H1 (cell line): ENCODE measurements at regions not wholly inside any gene's neighbourhood (a gene's known extent, or its start where the extent isn't known, plus 50 kb on each side); places are given as distances from the start of the nearest gene placed in this dataset.

Experiments used
- CTCF ChIA-PET: fragments of 300-600 bp; sonication (Branson Sonifier 250); formaldehyde crosslinking; loops from one replicate; lab custom pipeline; 2021; ENCODE audit not compliant: partially characterized antibody; lab: Charles Lee
- POLR2A ChIA-PET: fragments of 300-600 bp; sonication (Branson Sonifier 250); formaldehyde crosslinking; loops from one replicate; lab custom pipeline; 2021; ENCODE audit warnings: inconsistent platforms; ENCODE audit not compliant: partially characterized antibody; lab: Charles Lee
- DNase-seq, 2 experiments: peaks; one replicate each; pipeline versions ENCODE4 v3.0.0 to v3.0.0-alpha.2; 2010 to 2022; ENCODE audit warnings: low spot score in 2 of 2, low read depth in 1 of 2, mixed read lengths in 1 of 2
- FAIRE-seq: peaks from 2 replicates; lab custom pipeline; 2011; peaks lifted over from hg19 to GRCh38; lab: Jason Lieb, UNC
- H2AFZ ChIP-seq: 2 replicates; pipeline ENCODE4 v1.8.1; 2012; ENCODE audit warnings: low read length, inconsistent platforms
- H2AK5ac ChIP-seq: 2 replicates; pipeline ENCODE4 v1.6.1; 2013; ENCODE audit warnings: low read depth, low read length
- H2BK120ac ChIP-seq: replicated peaks from 2 replicates; pipeline ENCODE3; 2013; ENCODE audit warnings: low read depth, low read length, inconsistent platforms
- H2BK12ac ChIP-seq: 2 replicates; pipeline ENCODE4 v1.6.1; 2013; ENCODE audit warnings: low read depth, low read length
- H2BK15ac ChIP-seq: 2 replicates; pipeline ENCODE4 v1.6.1; 2013; ENCODE audit warnings: low read length
- H2BK20ac ChIP-seq: 2 replicates; pipeline ENCODE4 v1.6.1; 2013; ENCODE audit warnings: low read length
- H2BK5ac ChIP-seq: 2 replicates; pipeline ENCODE4 v1.6.1; 2013; ENCODE audit warnings: low read depth, low read length
- H3K14ac ChIP-seq: 2 replicates; pipeline ENCODE4 v1.6.1; 2013; ENCODE audit warnings: inconsistent platforms; ENCODE audit not compliant: insufficient read length
- H3K18ac ChIP-seq: 2 replicates; pipeline ENCODE4 v1.6.1; 2013; ENCODE audit warnings: low read length; ENCODE audit errors: extremely low read depth
- H3K23ac ChIP-seq: 2 replicates; pipeline ENCODE4 v1.6.1; 2013; ENCODE audit warnings: inconsistent platforms; ENCODE audit not compliant: insufficient read length
- H3K23me2 ChIP-seq: 2 replicates; pipeline ENCODE4 v1.6.1; 2013; ENCODE audit warnings: low read depth, low read length
- H3K27ac ChIP-seq: 2 replicates; pipeline ENCODE4 v1.6.1; 2011; ENCODE audit warnings: low read depth, low read length, inconsistent platforms
- H3K27me3 ChIP-seq, 4 experiments: replicated peaks in 1 of 4; 1 replicate in 1 of 4; 2 replicates in 3 of 4; pipeline versions ENCODE4 v1.6.1 to v1.8.1; 2011 to 2013; ENCODE audit warnings: low read length in 3 of 4, mild to moderate bottlenecking in 3 of 4, inconsistent platforms in 2 of 4, mixed read lengths in 2 of 4, moderate library complexity in 1 of 4; ENCODE audit not compliant: control insufficient read depth in 3 of 4, insufficient read depth in 3 of 4; ENCODE audit errors: extremely low read depth in 1 of 4
- H3K36me3 ChIP-seq, 4 experiments: 2 replicates each; pipeline versions ENCODE4 v1.6.1 to v1.8.1; 2011 to 2013; ENCODE audit warnings: mild to moderate bottlenecking in 4 of 4, low read length in 3 of 4, moderate library complexity in 2 of 4, control low read depth in 1 of 4, inconsistent platforms in 1 of 4; ENCODE audit not compliant: insufficient read depth in 4 of 4, control insufficient read depth in 2 of 4
- H3K4ac ChIP-seq: replicated peaks from 2 replicates; pipeline ENCODE3; 2013; ENCODE audit warnings: low read length, low read depth, mixed read lengths, inconsistent platforms; ENCODE audit not compliant: insufficient read length
- H3K4me1 ChIP-seq, 4 experiments: replicated peaks in 1 of 4; 1 replicate in 1 of 4; 2 replicates in 3 of 4; pipeline versions ENCODE4 v1.6.1 to v1.8.1; 2011 to 2013; ENCODE audit warnings: low read length in 3 of 4, inconsistent platforms in 2 of 4, mixed read lengths in 1 of 4; ENCODE audit not compliant: insufficient read depth in 4 of 4, control insufficient read depth in 3 of 4
- H3K4me2 ChIP-seq, 2 experiments: 2 replicates each; pipeline versions ENCODE4 v1.6.1 to v1.8.1; 2011 to 2013; ENCODE audit warnings: low read depth in 2 of 2, low read length in 2 of 2, control low read depth in 1 of 2, inconsistent platforms in 1 of 2, mild to moderate bottlenecking in 1 of 2; ENCODE audit not compliant: insufficient read depth in 1 of 2
- H3K4me3 ChIP-seq, 4 experiments: fragments of 200-600, 300-600 bp in 1 of 4; sonication (generic), shearing (Covaris generic), sonication (Bioruptor Twin) in 1 of 4; 2 replicates each; pipeline versions ENCODE4 v1.5.1 to v1.8.1; 2011 to 2016; ENCODE audit warnings: low read length in 4 of 4, low read depth in 3 of 4, control low read depth in 2 of 4, inconsistent platforms in 2 of 4, mild to moderate bottlenecking in 2 of 4, mixed read lengths in 1 of 4, moderate library complexity in 1 of 4; ENCODE audit not compliant: insufficient read depth in 2 of 4; ENCODE audit errors: extremely low read depth in 1 of 4
- H3K56ac ChIP-seq: replicated peaks from 2 replicates; pipeline ENCODE3; 2013; ENCODE audit warnings: low read depth, mild to moderate bottlenecking, mixed read lengths, low read length, inconsistent platforms; ENCODE audit not compliant: insufficient read length
- H3K79me1 ChIP-seq: 2 replicates; pipeline ENCODE4 v1.6.1; 2013; ENCODE audit warnings: low read depth, low read length, control low read depth
- H3K79me2 ChIP-seq, 2 experiments: 2 replicates each; pipeline versions ENCODE4 v1.6.1 to v1.8.1; 2012 to 2013; ENCODE audit warnings: low read length in 2 of 2, mild to moderate bottlenecking in 2 of 2, inconsistent platforms in 1 of 2; ENCODE audit not compliant: insufficient read depth in 2 of 2, control insufficient read depth in 1 of 2
- H3K9ac ChIP-seq, 4 experiments: replicated peaks in 1 of 4; 1 replicate in 1 of 4; 2 replicates in 3 of 4; pipeline versions ENCODE4 v1.6.1 to v1.8.1; 2011 to 2013; ENCODE audit warnings: low read depth in 3 of 4, low read length in 3 of 4, control low read depth in 2 of 4, mild to moderate bottlenecking in 2 of 4, moderate library complexity in 2 of 4, inconsistent platforms in 1 of 4; ENCODE audit errors: extremely low read depth in 1 of 4
- H3K9me3 ChIP-seq, 2 experiments: 2 replicates each; pipeline versions ENCODE4 v1.6.1 to v1.8.1; 2012 to 2013; ENCODE audit warnings: mild to moderate bottlenecking in 2 of 2, moderate library complexity in 2 of 2, control low read depth in 1 of 2, inconsistent platforms in 1 of 2, low read depth in 1 of 2, low read length in 1 of 2, mixed read lengths in 1 of 2; ENCODE audit not compliant: insufficient read depth in 2 of 2
- H4K20me1 ChIP-seq, 2 experiments: replicated peaks in 1 of 2; 2 replicates each; pipeline versions ENCODE3 to v1.8.1; 2011 to 2013; ENCODE audit warnings: inconsistent platforms in 2 of 2, low read length in 2 of 2, mild to moderate bottlenecking in 1 of 2; ENCODE audit not compliant: insufficient read depth in 2 of 2, control insufficient read depth in 1 of 2
- H4K5ac ChIP-seq: 2 replicates; pipeline ENCODE4 v1.6.1; 2013; ENCODE audit warnings: low read length, low read depth, mixed read lengths, inconsistent platforms; ENCODE audit not compliant: insufficient read length
- H4K8ac ChIP-seq: 2 replicates; pipeline ENCODE4 v1.8.0; 2013; ENCODE audit warnings: mild to moderate bottlenecking, moderate library complexity, low read length, inconsistent platforms; ENCODE audit not compliant: insufficient read depth; ENCODE audit errors: extremely low read depth
- H4K91ac ChIP-seq: replicated peaks from 2 replicates; pipeline ENCODE3; 2013; ENCODE audit warnings: low read length, mixed read lengths, inconsistent platforms; ENCODE audit not compliant: insufficient read length
- BRCA1 ChIP-seq: IDR thresholded peaks from 2 replicates; pipeline ENCODE4 v1.6.1; 2012; ENCODE audit warnings: low read depth, low read length, improper control_type of control experiment
- CHD1 ChIP-seq: IDR thresholded peaks from 2 replicates; pipeline ENCODE4 v1.6.1; 2012; ENCODE audit warnings: low read depth, low read length, improper control_type of control experiment
- EGR1 ChIP-seq: IDR thresholded peaks from 2 replicates; pipeline ENCODE4 v1.6.1; 2011; ENCODE audit warnings: low read depth, low read length, borderline replicate concordance
- EZH2 ChIP-seq: fragments of 200-600 bp; sonication (generic); IDR thresholded peaks from 2 replicates; pipeline ENCODE4 v1.7.1; 2012; ENCODE audit warnings: low read depth, mild to moderate bottlenecking, moderate library complexity, low read length, inconsistent platforms; ENCODE audit not compliant: severe bottlenecking
- GABPA ChIP-seq: IDR thresholded peaks from 2 replicates; pipeline ENCODE4 v1.6.1; 2011; ENCODE audit warnings: mild to moderate bottlenecking, low read length, moderate library complexity, borderline replicate concordance; ENCODE audit not compliant: insufficient read depth
- JUN ChIP-seq: IDR thresholded peaks from 2 replicates; pipeline ENCODE4 v1.6.1; 2011; ENCODE audit warnings: low read depth, mild to moderate bottlenecking, improper control_type of control experiment, low read length
- POLR2A ChIP-seq, 2 experiments: IDR thresholded peaks; 1 replicate in 1 of 2; 2 replicates in 1 of 2; pipeline ENCODE4 v1.6.1; 2011; ENCODE audit warnings: low read depth in 2 of 2, low read length in 2 of 2, mild to moderate bottlenecking in 2 of 2; ENCODE audit errors: control extremely low read depth in 1 of 2
- POLR2AphosphoS5 ChIP-seq: IDR thresholded peaks from 2 replicates; pipeline ENCODE4 v1.6.1; 2011; ENCODE audit warnings: low read depth, low read length
- RNF2 ChIP-seq: fragments of 200-900, 300-1000 bp; sonication (generic); IDR thresholded peaks from 2 replicates; pipeline ENCODE4 v1.7.1; 2016; ENCODE audit warnings: borderline replicate concordance, low read depth, mild to moderate bottlenecking, antibody characterized with exemption, low read length; ENCODE audit not compliant: poor library complexity, severe bottlenecking; ENCODE audit errors: missing control alignments
- SIX5 ChIP-seq: IDR thresholded peaks from 2 replicates; pipeline ENCODE4 v1.6.1; 2011; ENCODE audit warnings: mild to moderate bottlenecking, low read depth, low read length
- SUZ12 ChIP-seq: fragments of 200-600 bp; sonication (generic); IDR thresholded peaks from 2 replicates; pipeline ENCODE4 v1.6.1; 2012; ENCODE audit warnings: mild to moderate bottlenecking, inconsistent platforms, low read length, moderate library complexity, mixed read lengths
- WGBS, 2 experiments: shearing (Covaris generic) in 1 of 2; methylation state at CpG; one replicate each; pipeline versions ENCODE4 v1.1.6 to v1.1.7; 2013 to 2015; ENCODE audit warnings: low lambda C conversion rate in 2 of 2, mixed read lengths in 2 of 2, inconsistent platforms in 1 of 2, low coverage in 1 of 2, missing lambda C conversion rate in 1 of 2; ENCODE audit not compliant: insufficient replicate concordance in 2 of 2, insufficient coverage in 1 of 2, insufficient read length in 1 of 2; ENCODE audit errors: extremely low coverage in 1 of 2, missing lambda C conversion rate in 1 of 2; 5-methylcytosine and 5-hydroxymethylcytosine counted together

DNA sequence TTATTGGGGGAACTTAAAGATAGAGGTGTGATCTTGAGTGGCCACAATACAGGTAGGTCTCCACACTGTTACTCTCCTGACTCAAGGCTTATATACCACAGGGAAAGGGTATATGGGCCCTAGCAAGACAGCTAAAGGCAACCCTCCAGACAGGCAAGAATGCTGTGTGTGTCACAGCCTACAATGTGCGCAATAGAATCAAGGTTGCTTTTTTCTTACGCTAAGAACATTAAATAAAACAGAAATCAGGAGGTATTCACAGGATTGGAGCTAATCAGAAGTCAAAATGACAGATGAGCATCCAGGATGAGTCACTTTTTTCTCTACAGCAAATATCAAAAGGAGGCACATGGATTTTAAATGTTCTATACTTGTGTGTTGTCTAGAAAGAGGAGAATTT is 1797.9 kb upstream of the SEL1L start:
- H3K4me3 ChIP-seq: no peak overlapping the region
- H3K18ac ChIP-seq: no peak overlapping the region
- H3K23ac ChIP-seq: no peak overlapping the region
- no peak overlapping the region for H2BK5ac ChIP-seq
- no peaks in the 10 kb centered on the region for H4K20me1 ChIP-seq
- no peak for FAIRE-seq
- no peak overlapping the region for H4K91ac ChIP-seq
- no peaks in the 10 kb centered on the region for H3K9me3 ChIP-seq
- H3K14ac ChIP-seq: no peak overlapping the region
- no peak overlapping the region for H3K4me2 ChIP-seq
- H3K23me2 ChIP-seq: no peaks in the 10 kb centered on the region
- H3K27me3 ChIP-seq: no peaks in the 10 kb centered on the region
- no peak overlapping the region for H4K8ac ChIP-seq
- no peak overlapping the region for H2AK5ac ChIP-seq
- H3K56ac ChIP-seq: no peak overlapping the region
- peaks cover 0 to 6% (median 0%) of the 10 kb centered on the region in 4 experiments; a peak in 2 of 7 replicates for H3K4me1 ChIP-seq
- H3K4ac ChIP-seq: no peak overlapping the region
- no peak overlapping the region; the same call in 1 of the 2 replicates for H3K27ac ChIP-seq
- no peak overlapping the region for H2AFZ ChIP-seq
- no peak overlapping the region for H2BK120ac ChIP-seq
- no peak overlapping the region for H3K9ac ChIP-seq
- 94% methylated on average over 2 of the region's 2 CpGs; no CpG with 5 or more reads in 1 of the 2 experiments for WGBS, 2 experiments
- no peak overlapping the region for H2BK20ac ChIP-seq
- no peak overlapping the region for H2BK12ac ChIP-seq
- H4K5ac ChIP-seq: no peak overlapping the region
- no peaks in the 10 kb centered on the region for H3K79me1 ChIP-seq
- H3K79me2 ChIP-seq: no peaks in the 10 kb centered on the region
- POLR2A ChIA-PET: no interaction called here
- CTCF ChIA-PET: interaction anchor here (1.1 kb wide), 1 partner anchor 31 kb away, joined by 3 read pairs; no protein-coding TSS in a partner anchor
- H3K36me3 ChIP-seq: no peaks in the 10 kb centered on the region
- no peak for DNase-seq
- H2BK15ac ChIP-seq: no peak overlapping the region
- no peak for TF ChIP-seq SIX5
- no peak for TF ChIP-seq GABPA
- TF ChIP-seq CHD1: no peak
- no peak for TF ChIP-seq SUZ12
- TF ChIP-seq POLR2A (IDR thresholded peaks at IDR 0.05; ENCODE audit: control extremely low read depth in 1 of 2, low read depth in 2 of 2, low read length in 2 of 2): no peak
- TF ChIP-seq EZH2: no peak
- no peak for TF ChIP-seq EGR1
- TF ChIP-seq RNF2: no peak
- TF ChIP-seq POLR2AphosphoS5: no peak
- TF ChIP-seq BRCA1: no peak
- TF ChIP-seq JUN: no peak
